NT2/D1 (cell line): ENCODE measurements at regions not wholly inside any gene's neighbourhood (a gene's known extent, or its start where the extent isn't known, plus 50 kb on each side); places are given as distances from the start of the nearest gene placed in this dataset.

Experiments used
- SUZ12 ChIP-seq: IDR thresholded peaks from 2 replicates; pipeline ENCODE4 v1.6.1; 2011; ENCODE audit not compliant: insufficient read length, insufficient read depth; ENCODE audit errors: extremely low read depth
- YY1 ChIP-seq: IDR thresholded peaks from 2 replicates; pipeline ENCODE4 v1.6.1; 2011; ENCODE audit not compliant: insufficient read length, insufficient read depth
- ZNF274 ChIP-seq: IDR thresholded peaks from 2 replicates; pipeline ENCODE4 v1.6.1; 2011; ENCODE audit warnings: mild to moderate bottlenecking, low read depth, low read length

DNA sequence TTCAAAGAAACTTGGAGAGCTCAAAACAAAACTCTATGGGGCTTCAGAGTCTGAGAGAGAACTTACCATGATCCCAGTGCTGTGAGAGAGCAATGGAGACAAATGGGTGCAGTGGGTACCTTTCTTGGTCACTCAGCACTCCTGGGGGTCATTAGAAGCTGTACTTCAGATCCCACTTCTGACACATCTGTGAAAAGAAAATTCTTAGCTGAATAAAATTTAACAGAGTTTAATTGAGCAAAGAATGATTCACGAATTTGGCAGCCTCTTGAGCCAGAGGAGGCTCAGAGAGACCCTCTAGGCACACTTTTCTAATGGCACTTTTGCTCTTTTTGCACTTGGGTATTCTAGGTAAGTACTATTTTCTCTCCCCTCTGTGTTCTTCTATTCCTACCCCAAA is 96.8 kb upstream of the SYT10 start:
- no peak for TF ChIP-seq ZNF274
- TF ChIP-seq YY1: no peak
- no peak for TF ChIP-seq SUZ12
